ENCODE measurements at regions not wholly inside any gene's neighbourhood (a gene's known extent, or its start where the extent isn't known, plus 50 kb on each side); places are given as distances from the start of the nearest gene placed in this dataset.

GRCh38 chr5:111562561-111562960 lies 50.2 kb upstream of the STARD4 start:
- TF ChIP-seq MAX (CRISPR knock-in tag; IDR thresholded peaks at IDR 0.05) (no peak), ATF6 (CRISPR knock-in tag; IDR thresholded peaks at IDR 0.05) (no peak)
- TF ChIP-seq, protein P1, sequence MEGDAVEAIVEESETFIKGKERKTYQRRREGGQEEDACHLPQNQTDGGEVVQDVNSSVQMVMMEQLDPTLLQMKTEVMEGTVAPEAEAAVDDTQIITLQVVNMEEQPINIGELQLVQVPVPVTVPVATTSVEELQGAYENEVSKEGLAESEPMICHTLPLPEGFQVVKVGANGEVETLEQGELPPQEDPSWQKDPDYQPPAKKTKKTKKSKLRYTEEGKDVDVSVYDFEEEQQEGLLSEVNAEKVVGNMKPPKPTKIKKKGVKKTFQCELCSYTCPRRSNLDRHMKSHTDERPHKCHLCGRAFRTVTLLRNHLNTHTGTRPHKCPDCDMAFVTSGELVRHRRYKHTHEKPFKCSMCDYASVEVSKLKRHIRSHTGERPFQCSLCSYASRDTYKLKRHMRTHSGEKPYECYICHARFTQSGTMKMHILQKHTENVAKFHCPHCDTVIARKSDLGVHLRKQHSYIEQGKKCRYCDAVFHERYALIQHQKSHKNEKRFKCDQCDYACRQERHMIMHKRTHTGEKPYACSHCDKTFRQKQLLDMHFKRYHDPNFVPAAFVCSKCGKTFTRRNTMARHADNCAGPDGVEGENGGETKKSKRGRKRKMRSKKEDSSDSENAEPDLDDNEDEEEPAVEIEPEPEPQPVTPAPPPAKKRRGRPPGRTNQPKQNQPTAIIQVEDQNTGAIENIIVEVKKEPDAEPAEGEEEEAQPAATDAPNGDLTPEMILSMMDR (IDR thresholded peaks at IDR 0.05): no peak
